HG02938 (cell line): ENCODE measurements at regions not wholly inside any gene's neighbourhood (a gene's known extent, or its start where the extent isn't known, plus 50 kb on each side); places are given as distances from the start of the nearest gene placed in this dataset.
A peak's percentile ranks its signal among the peaks of the same experiment; 100 is the strongest.
"Not testable (repeated sequence)": the region's sequence is repeated elsewhere in the genome, so short reads cannot be mapped to it uniquely, and the experiment has no call there.

Experiments
- ATAC-seq: cut with Tn5 transposase; IDR thresholded peaks from one replicate; pipeline ENCODE4 v1.9.1; 2021; ENCODE audit warnings: mild to moderate bottlenecking, moderate library complexity; ENCODE audit not compliant: unreplicated experiment

- ATAC-seq = no peak
These were observed 310.7 kb upstream of the DPPA4 start for GRCh38 chr3:109648027-109648426.

GRCh38 chr3:109656225-109656624 lies 318.9 kb upstream of the DPPA4 start:
- ATAC-seq = no peak

GRCh38 chr3:109678600-109678999 lies 341.3 kb upstream of the DPPA4 start:
- no peak for ATAC-seq

DNA sequence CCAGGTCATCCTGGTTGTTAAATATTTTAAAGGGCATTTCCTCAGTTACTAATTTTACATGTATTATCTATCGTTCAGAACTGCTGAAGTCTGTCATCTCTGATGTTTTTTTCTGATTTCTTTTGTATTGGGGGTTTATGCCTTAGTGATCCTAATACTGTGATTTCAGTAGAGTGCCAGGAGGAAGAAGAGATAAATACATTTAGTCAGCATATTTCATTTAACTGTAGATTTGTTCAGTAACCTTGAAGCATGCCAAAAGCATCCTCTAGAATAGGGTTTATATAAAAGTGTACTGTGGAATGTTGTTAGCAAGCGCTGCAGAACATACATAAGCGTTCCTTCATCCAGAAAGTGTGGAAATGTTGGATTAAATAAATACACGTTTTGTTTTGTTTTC lies 342.3 kb upstream of the DPPA4 start:
- ATAC-seq = no peak

GRCh38 chr3:109683746-109684145 lies 346.4 kb upstream of the DPPA4 start:
- ATAC-seq = no peak

DNA sequence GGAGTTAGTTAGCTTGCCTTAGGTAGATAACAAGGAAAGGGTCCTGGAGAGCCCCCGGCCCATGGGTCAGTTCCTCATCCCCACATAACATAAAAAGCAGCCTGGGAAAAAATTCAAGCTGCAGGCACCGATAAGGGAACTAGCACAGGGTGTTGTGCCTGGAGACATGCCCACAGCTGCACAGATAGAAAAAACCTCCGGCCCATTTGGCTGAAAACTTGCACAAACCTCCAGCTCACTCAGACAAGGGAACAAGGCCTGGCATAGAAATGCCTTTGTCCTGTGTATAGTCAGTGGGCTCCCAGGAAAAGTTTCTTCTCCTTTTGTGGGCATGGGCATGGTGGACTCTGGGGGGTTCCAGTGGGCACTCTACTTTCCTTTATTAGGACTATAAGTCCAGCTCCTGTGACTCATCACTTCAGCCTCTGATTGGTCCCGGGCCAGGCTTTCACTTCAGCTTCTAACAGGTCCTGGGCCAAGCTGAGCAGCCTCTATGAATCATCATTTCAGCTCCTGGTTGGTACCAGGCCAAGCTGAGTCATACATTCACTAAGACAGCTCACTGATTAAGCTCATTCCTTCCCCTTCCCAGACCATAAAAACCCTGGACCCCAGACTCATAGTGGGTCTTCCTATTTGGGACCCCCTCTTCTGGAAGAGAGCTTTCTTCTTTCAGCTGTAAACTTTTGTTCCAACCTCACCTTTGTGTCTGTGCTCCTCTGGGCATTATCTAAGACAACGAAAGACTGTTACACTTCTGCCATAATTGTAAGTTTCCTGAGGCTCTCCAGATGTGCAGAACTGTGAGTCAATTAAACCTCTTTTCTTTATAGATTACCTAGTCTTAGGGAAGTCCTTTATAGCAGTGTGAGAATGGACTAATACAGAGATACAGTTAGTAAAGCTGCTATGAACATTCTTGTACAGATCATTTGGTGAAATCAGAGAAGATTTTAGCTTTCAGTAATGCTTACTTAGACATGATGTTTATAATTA lies 348.0 kb upstream of the DPPA4 start:
- no peak for ATAC-seq

GRCh38 chr3:109687626-109688025 lies 350.3 kb upstream of the DPPA4 start:
- no peak for ATAC-seq

DNA sequence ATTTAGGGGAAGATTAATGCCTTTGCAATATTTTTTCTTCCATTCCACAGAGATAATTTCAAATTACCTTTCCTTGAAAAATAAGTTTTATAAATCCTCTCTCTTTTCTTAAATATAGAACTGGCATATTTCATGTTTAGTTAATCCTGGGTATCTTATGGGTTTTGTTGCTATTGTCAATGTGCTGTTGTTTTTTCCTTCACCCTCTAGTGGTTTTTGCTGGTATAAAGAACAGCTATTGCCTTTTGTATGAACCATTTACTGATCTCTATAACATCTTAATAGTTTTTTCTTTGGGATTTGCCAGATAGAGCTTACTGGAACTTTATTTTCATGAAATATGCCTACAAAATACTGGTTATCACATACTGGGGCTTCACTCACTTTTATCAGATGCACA lies 359.6 kb upstream of the DPPA4 start:
- no peak for ATAC-seq

- ATAC-seq = peak; percentile 89
These were observed 364.9 kb upstream of the DPPA4 start for GRCh38 chr3:109702252-109702651.

DNA sequence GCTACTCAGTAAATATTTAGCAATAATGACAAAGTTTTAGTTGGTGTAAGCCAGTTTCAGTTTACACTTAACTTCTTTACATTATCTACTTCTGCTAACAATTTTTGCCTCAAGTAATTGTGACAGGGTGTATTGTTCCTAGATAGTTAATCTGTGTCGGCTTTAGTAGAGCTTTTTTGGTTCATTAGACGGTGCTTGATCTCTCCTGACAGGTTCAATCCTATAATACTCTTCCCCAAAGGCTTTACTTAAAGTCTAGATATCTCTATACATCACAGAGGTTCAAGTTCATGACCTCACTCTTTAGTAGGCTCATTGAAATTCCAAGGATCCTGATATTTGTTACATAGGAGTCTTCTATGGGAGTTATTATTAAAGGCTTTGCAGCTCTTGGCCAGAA lies 365.6 kb upstream of the DPPA4 start:
- ATAC-seq = no peak

GRCh38 chr3:109705133-109705532 lies 367.8 kb upstream of the DPPA4 start:
- ATAC-seq = not testable (repeated sequence)

GRCh38 chr3:109707617-109708016 lies 370.3 kb upstream of the DPPA4 start:
- no peak for ATAC-seq

DNA sequence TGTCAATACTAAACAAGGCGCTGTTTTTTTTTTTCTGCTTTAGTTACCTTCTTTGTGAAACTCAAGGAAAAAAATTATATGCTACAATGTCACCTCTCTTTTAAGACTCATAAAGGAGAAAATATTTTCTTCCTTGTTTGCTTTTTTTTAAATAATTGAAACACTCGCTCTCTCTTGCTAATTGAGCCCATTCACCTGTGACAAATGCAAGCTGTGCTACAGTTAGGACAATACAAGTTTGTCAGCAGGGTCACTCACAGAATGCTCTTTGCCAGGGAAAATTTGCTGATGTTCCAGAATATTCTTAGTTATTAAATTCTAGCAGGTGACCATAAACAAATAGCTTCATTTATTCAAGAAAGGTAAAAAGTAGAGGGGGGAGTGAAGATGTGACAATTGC lies 375.9 kb upstream of the DPPA4 start:
- ATAC-seq = no peak

DNA sequence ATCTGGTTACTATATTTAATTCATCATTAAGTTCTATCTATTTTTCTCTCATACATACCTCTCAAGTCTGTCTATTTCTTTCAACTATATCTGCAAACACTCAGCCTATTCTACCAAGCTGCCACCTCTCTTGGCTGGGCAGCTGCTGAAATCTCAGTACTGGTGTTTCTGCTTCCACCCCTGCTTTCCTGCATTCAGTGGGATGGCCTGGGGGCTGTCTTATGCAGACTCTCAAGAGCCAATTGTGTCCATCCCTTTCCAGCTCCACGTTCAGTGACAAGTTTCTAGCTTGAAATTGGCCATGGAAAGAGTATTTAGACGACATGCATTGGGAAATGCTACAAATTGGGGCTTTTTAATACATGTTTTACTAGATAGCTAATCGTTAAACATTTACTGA lies 378.4 kb upstream of the DPPA4 start:
- ATAC-seq = no peak

DNA sequence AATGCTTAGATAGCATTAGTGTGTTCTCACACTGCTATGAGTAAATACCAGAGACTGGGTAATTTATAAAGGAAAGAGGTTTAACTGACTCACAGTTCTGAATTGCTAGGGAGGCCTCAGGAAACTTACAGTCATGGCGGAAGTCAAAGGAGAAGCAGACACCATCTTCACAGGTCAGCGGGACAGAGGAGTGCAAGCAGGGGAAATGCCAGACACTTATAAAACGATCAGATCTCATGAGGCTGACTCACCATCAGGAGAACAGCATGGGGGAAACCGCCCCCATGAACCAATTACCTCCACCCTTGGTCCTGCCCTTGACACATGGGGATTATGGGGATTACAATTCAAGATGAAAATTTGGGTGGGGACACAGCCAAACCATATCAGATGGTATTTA lies 381.5 kb upstream of the DPPA4 start:
- ATAC-seq = no peak

GRCh38 chr3:109728861-109729494 lies 391.6 kb upstream of the DPPA4 start:
- ATAC-seq = no peak

- ATAC-seq = peak; percentile 95
These were observed 394.5 kb upstream of the DPPA4 start for GRCh38 chr3:109731639-109732473.

DNA sequence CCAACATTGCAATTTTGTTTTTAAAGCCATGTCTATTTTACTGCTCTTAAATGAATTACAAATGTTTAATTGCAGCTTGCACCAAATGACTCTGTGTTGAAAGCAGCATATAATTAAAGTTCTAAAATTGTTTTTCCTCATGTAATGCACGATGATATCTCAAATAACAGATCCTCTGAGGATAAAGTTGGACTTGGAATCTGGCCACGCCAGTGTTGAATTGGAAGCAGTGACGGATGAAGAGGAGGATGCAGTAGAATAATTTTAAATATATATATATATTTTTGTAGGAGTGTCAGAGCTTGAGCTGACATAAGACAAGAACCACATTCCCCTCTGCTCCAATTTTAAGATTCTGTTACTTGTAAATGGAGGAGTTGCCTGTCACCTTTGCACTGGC lies 406.6 kb upstream of the DPPA4 start:
- no peak for ATAC-seq

GRCh38 chr3:109772520-109772919 lies 435.2 kb upstream of the DPPA4 start:
- no peak for ATAC-seq

- ATAC-seq = no peak
These were observed 436.8 kb upstream of the DPPA4 start for GRCh38 chr3:109774108-109774507.

GRCh38 chr3:109784285-109784684 lies 446.9 kb upstream of the DPPA4 start:
- no peak for ATAC-seq
